ENCODE measurements at regions not wholly inside any gene's neighbourhood (a gene's known extent, or its start where the extent isn't known, plus 50 kb on each side); places are given as distances from the start of the nearest gene placed in this dataset.
A peak's percentile ranks its signal among the peaks of the same experiment; 100 is the strongest.
"Not testable (repeated sequence)": the region's sequence is repeated elsewhere in the genome, so short reads cannot be mapped to it uniquely, and the experiment has no call there.

- Histone ChIP-seq H3K9me3 (ENCODE audit: low read depth) (no peaks in the 10 kb centered on the region), H3K79me2 (ENCODE audit: low read depth) (no peaks in the 10 kb centered on the region), H3F3A (ENCODE audit: low read depth) (peaks cover 28% of the 10 kb centered on the region), H3K4me2 (peak overlapping the region; percentile 46), H3K36me3 (no peaks in the 10 kb centered on the region), H2AFZ (replicated peaks) (no peak overlapping the region), H3K4me3 (peak overlapping the region; percentile 17), H3K27me3 (no peaks in the 10 kb centered on the region), H4K20me1 (ENCODE audit: low read depth) (peaks cover 3% of the 10 kb centered on the region), H3K9ac (no peak overlapping the region), H3K4me1 (peaks cover 21% of the 10 kb centered on the region), H3K27ac (no peak overlapping the region)
- Mint-ChIP-seq H3K36me3 (peaks cover 11% of the 10 kb centered on the region), H3K27me3 (ENCODE audit: insufficient read depth, low read depth) (peaks cover 9% of the 10 kb centered on the region), H3K9me3 (peaks cover 26% of the 10 kb centered on the region), H3K4me1 (peaks cover 25% of the 10 kb centered on the region), H3K4me3 (peak overlapping the region; percentile 72), H3K27ac (peak overlapping the region; percentile 2)
- DNase-seq (ENCODE audit: low spot score), result no peak
- no peak for TF ChIP-seq EZH2phosphoT487 (IDR thresholded peaks at IDR 0.05)
- no peak for TF ChIP-seq EZH2 (IDR thresholded peaks at IDR 0.05)
- no peak for TF ChIP-seq CTCF (IDR thresholded peaks at IDR 0.05)
Observed at GRCh38 chr12:124218243-124218560, 76.7 kb upstream of the RFLNA start.

- peaks cover 24% of the 10 kb centered on the region for H3K9me3 Mint-ChIP-seq
- Histone ChIP-seq H3K4me1 (peaks cover 17% of the 10 kb centered on the region), H3F3A (ENCODE audit: low read depth) (peaks cover 24% of the 10 kb centered on the region)
- peaks cover 11% of the 10 kb centered on the region for H3K36me3 Mint-ChIP-seq
- H3K27me3 ChIP-seq; H3K27ac Mint-ChIP-seq; H3K9ac ChIP-seq; DNase-seq (ENCODE audit: low spot score); H3K79me2 ChIP-seq (ENCODE audit: low read depth); H3K27ac ChIP-seq; H4K20me1 ChIP-seq (ENCODE audit: low read depth); H2AFZ ChIP-seq (replicated peaks); H3K4me3 Mint-ChIP-seq; H3K9me3 ChIP-seq (ENCODE audit: low read depth); H3K4me2 ChIP-seq; H3K4me3 ChIP-seq; H3K36me3 ChIP-seq; H3K27me3 Mint-ChIP-seq (ENCODE audit: insufficient read depth, low read depth): not testable (repeated sequence)
- peaks cover 21% of the 10 kb centered on the region for H3K4me1 Mint-ChIP-seq
Observed at GRCh38 chr12:124218650-124219049, 76.2 kb upstream of the RFLNA start.

GRCh38 chr12:124222368-124223245, 72.3 kb upstream of the RFLNA start:
- Mint-ChIP-seq H3K9me3 (peaks cover 12% of the 10 kb centered on the region), H3K36me3 (no peaks in the 10 kb centered on the region), H3K27ac (no peak overlapping the region), H3K4me3 (no peak overlapping the region), H3K4me1 (peaks cover 7% of the 10 kb centered on the region), H3K27me3 (ENCODE audit: insufficient read depth, low read depth) (peaks cover 9% of the 10 kb centered on the region)
- H3K4me2 ChIP-seq, result no peak overlapping the region
- TF ChIP-seq EZH2phosphoT487 (IDR thresholded peaks at IDR 0.05), result no peak
- no peak for TF ChIP-seq EZH2 (IDR thresholded peaks at IDR 0.05)
- TF ChIP-seq CTCF (IDR thresholded peaks at IDR 0.05), result no peak
- H4K20me1 ChIP-seq (ENCODE audit: low read depth), result no peaks in the 10 kb centered on the region
- H3K9ac ChIP-seq, result no peak overlapping the region
- H3K79me2 ChIP-seq (ENCODE audit: low read depth), result no peaks in the 10 kb centered on the region
- peaks cover 6% of the 10 kb centered on the region for H3K4me1 ChIP-seq
- no peak overlapping the region for H2AFZ ChIP-seq (replicated peaks)
- H3K27ac ChIP-seq, result no peak overlapping the region
- H3K36me3 ChIP-seq, result no peaks in the 10 kb centered on the region
- no peak overlapping the region for H3K4me3 ChIP-seq
- DNase-seq (ENCODE audit: low spot score), result no peak
- H3K27me3 ChIP-seq, result no peaks in the 10 kb centered on the region
- H3F3A ChIP-seq (ENCODE audit: low read depth), result peaks cover 6% of the 10 kb centered on the region
- no peaks in the 10 kb centered on the region for H3K9me3 ChIP-seq (ENCODE audit: low read depth)

- H3K9me3 Mint-ChIP-seq, result peaks cover 15% of the 10 kb centered on the region
- not testable (repeated sequence) for H3K27ac Mint-ChIP-seq; H3K27ac ChIP-seq; DNase-seq (ENCODE audit: low spot score); H3K36me3 ChIP-seq; H3K4me1 Mint-ChIP-seq; H3K4me3 Mint-ChIP-seq; H4K20me1 ChIP-seq (ENCODE audit: low read depth); H3K27me3 ChIP-seq; H3K4me3 ChIP-seq; H3K4me1 ChIP-seq; H2AFZ ChIP-seq (replicated peaks); H3K79me2 ChIP-seq (ENCODE audit: low read depth); H3K9ac ChIP-seq; H3K9me3 ChIP-seq (ENCODE audit: low read depth); H3F3A ChIP-seq (ENCODE audit: low read depth); H3K4me2 ChIP-seq; H3K36me3 Mint-ChIP-seq
- peaks cover 11% of the 10 kb centered on the region for H3K27me3 Mint-ChIP-seq (ENCODE audit: insufficient read depth, low read depth)
Observed at GRCh38 chr12:124223733-124224138, 71.2 kb upstream of the RFLNA start.

Measured in neural progenitor cell (in vitro differentiated cells).